Osteoblast (primary cell): ENCODE measurements at regions not wholly inside any gene's neighbourhood (a gene's known extent, or its start where the extent isn't known, plus 50 kb on each side); places are given as distances from the start of the nearest gene placed in this dataset.
A peak's percentile ranks its signal among the peaks of the same experiment; 100 is the strongest.

Experiments
- DNase-seq: peaks from one replicate; pipeline ENCODE4 v3.0.0; 2011; ENCODE audit warnings: low spot score, mixed read lengths; ENCODE audit not compliant: insufficient read length; ENCODE audit errors: missing footprints
- H2AFZ ChIP-seq: 2 replicates; pipeline ENCODE4 v1.6.0; 2011; ENCODE audit warnings: mild to moderate bottlenecking, low read length
- H3K27ac ChIP-seq: 2 replicates; pipeline ENCODE4 v1.5.1; 2011; ENCODE audit warnings: mild to moderate bottlenecking, low read depth, low read length, moderate library complexity
- H3K27me3 ChIP-seq: 2 replicates; pipeline ENCODE4 v1.6.0; 2012; ENCODE audit warnings: mild to moderate bottlenecking, control low read depth, inconsistent platforms, low read length, moderate library complexity; ENCODE audit not compliant: insufficient read depth
- H3K36me3 ChIP-seq: 2 replicates; pipeline ENCODE4 v1.5.1; 2011; ENCODE audit warnings: mild to moderate bottlenecking, low read length, control low read depth, moderate library complexity; ENCODE audit not compliant: insufficient read depth
- H3K4me1 ChIP-seq: 2 replicates; pipeline ENCODE4 v1.5.1; 2011; ENCODE audit warnings: mild to moderate bottlenecking, low read length, control low read depth, moderate library complexity; ENCODE audit not compliant: insufficient read depth
- H3K4me2 ChIP-seq: 2 replicates; pipeline ENCODE4 v1.6.0; 2011; ENCODE audit warnings: mild to moderate bottlenecking, low read length; ENCODE audit not compliant: insufficient read depth
- H3K4me3 ChIP-seq: fragments of 200-600 bp; sonication (generic); 3 replicates; pipeline ENCODE4 v1.5.1; 2012; ENCODE audit warnings: mild to moderate bottlenecking, low read length, inconsistent platforms; ENCODE audit not compliant: insufficient read depth
- H3K79me2 ChIP-seq: 2 replicates; pipeline ENCODE4 v1.6.0; 2012; ENCODE audit warnings: mild to moderate bottlenecking, low read length, control low read depth, inconsistent platforms; ENCODE audit not compliant: insufficient read depth
- H3K9me3 ChIP-seq: 2 replicates; pipeline ENCODE4 v1.5.1; 2011; ENCODE audit warnings: low read depth, low read length, control low read depth
- H4K20me1 ChIP-seq: 2 replicates; pipeline ENCODE4 v1.6.0; 2012; ENCODE audit warnings: mild to moderate bottlenecking, low read length, control low read depth; ENCODE audit not compliant: insufficient read depth
- TF ChIP-seq, protein P1 (sequence below): IDR thresholded peaks from 2 replicates; pipeline ENCODE4 v1.5.1; 2011; ENCODE audit warnings: mild to moderate bottlenecking, low read depth, low read length, moderate library complexity; ENCODE audit errors: extremely low read depth

DNA sequence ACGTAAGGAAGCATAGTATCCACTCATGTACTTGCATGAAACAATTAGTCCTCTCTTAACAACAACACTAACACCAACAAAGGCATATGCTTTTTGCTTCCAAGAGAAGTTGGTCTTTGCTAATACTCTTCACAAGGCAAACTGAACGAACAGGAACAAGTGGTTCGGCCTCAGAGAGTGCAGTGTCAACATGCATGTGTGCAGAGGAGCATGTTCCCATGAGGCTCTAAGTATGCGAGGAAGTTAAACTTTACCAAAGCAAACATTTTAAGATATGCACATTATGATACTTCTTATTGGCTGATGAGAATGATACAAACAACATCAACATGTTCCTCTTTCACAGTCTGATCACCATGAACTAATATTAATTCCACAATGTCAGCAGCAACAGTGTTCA is 285.3 kb upstream of the IRX5 start:
- H3K4me3 ChIP-seq, result no peak overlapping the region
- H3K4me1 ChIP-seq, result peaks cover 4% of the 10 kb centered on the region
- no peak overlapping the region for H2AFZ ChIP-seq
- H3K27ac ChIP-seq, result no peak overlapping the region
- H3K36me3 ChIP-seq, result no peaks in the 10 kb centered on the region
- DNase-seq, result no peak
- TF ChIP-seq, protein P1, sequence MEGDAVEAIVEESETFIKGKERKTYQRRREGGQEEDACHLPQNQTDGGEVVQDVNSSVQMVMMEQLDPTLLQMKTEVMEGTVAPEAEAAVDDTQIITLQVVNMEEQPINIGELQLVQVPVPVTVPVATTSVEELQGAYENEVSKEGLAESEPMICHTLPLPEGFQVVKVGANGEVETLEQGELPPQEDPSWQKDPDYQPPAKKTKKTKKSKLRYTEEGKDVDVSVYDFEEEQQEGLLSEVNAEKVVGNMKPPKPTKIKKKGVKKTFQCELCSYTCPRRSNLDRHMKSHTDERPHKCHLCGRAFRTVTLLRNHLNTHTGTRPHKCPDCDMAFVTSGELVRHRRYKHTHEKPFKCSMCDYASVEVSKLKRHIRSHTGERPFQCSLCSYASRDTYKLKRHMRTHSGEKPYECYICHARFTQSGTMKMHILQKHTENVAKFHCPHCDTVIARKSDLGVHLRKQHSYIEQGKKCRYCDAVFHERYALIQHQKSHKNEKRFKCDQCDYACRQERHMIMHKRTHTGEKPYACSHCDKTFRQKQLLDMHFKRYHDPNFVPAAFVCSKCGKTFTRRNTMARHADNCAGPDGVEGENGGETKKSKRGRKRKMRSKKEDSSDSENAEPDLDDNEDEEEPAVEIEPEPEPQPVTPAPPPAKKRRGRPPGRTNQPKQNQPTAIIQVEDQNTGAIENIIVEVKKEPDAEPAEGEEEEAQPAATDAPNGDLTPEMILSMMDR, result no peak
- H3K79me2 ChIP-seq, result no peaks in the 10 kb centered on the region
- no peaks in the 10 kb centered on the region for H4K20me1 ChIP-seq
- peaks cover 5% of the 10 kb centered on the region for H3K27me3 ChIP-seq
- no peak overlapping the region for H3K4me2 ChIP-seq
- H3K9me3 ChIP-seq, result no peaks in the 10 kb centered on the region

DNA sequence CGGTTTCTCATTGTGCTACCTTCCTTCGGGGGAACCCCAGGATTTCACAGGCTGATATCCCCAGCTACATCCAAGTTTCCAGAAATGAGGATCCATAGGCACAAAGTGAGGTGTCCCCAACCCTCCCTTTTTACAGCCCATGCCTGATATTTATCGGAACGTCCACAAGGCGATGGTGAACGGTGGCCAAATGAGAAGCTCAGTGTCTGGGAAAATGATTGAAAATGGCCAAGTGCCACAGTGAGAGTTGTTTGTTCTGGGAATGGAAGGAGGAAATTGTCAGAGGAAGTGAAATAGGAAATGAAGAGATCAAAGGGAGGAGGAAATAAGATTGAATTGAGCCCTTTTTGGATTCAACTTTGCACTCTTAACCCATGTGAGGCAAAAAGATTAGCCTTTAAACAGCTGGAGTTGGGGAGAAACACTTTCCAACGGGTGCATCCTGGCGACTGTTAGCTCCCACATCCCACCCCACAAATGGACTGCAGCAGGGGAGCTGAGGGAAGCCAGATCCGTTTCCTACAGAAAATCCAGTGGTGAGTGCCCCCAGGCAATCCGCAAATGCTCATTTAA is 294.4 kb upstream of the IRX5 start:
- no peak for DNase-seq

DNA sequence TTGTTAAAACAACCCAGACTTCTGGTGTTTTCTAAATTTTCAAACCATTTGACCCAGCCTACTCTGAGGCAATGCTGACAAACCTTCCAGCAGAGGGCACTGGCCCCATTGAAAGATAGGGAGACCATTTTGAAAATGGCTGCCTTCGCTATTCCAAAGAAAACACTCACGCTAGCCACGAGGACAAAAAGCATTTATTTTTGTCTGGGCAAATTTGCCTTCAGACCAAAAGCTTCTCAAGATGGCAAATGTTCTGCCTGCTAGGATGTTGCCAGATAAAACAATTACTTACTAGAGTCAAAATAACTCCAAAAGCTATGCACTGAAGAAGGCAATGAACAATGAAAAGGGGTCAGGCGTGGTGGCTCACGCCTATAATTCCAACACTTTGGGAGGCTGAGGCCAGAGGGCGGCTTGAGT is 296.7 kb upstream of the IRX5 start:
- Histone ChIP-seq H3K4me3 (no peak overlapping the region), H3K9me3 (no peaks in the 10 kb centered on the region), H3K79me2 (no peaks in the 10 kb centered on the region), H3K27me3 (no peaks in the 10 kb centered on the region), H3K4me1 (peaks cover 24% of the 10 kb centered on the region), H3K4me2 (peak overlapping the region; percentile 69), H3K36me3 (no peaks in the 10 kb centered on the region), H3K27ac (peak overlapping the region; percentile 43), H2AFZ (peak overlapping the region; percentile 82), H4K20me1 (no peaks in the 10 kb centered on the region)
- TF ChIP-seq, protein P1, result peak; percentile 90
- peak; percentile 80 for DNase-seq

More for the DNA sequence above, 294.4 kb upstream of the IRX5 start:
- H3K9me3 ChIP-seq, result no peaks in the 10 kb centered on the region
- H3K27ac ChIP-seq, result no peak overlapping the region
- H3K79me2 ChIP-seq, result no peaks in the 10 kb centered on the region
- peaks cover 16% of the 10 kb centered on the region for H3K4me1 ChIP-seq
- no peak overlapping the region for H2AFZ ChIP-seq
- no peak overlapping the region for H3K4me2 ChIP-seq
- no peaks in the 10 kb centered on the region for H4K20me1 ChIP-seq
- no peaks in the 10 kb centered on the region for H3K36me3 ChIP-seq
- TF ChIP-seq, protein P1, result no peak
- no peaks in the 10 kb centered on the region for H3K27me3 ChIP-seq
- H3K4me3 ChIP-seq, result no peak overlapping the region

DNA sequence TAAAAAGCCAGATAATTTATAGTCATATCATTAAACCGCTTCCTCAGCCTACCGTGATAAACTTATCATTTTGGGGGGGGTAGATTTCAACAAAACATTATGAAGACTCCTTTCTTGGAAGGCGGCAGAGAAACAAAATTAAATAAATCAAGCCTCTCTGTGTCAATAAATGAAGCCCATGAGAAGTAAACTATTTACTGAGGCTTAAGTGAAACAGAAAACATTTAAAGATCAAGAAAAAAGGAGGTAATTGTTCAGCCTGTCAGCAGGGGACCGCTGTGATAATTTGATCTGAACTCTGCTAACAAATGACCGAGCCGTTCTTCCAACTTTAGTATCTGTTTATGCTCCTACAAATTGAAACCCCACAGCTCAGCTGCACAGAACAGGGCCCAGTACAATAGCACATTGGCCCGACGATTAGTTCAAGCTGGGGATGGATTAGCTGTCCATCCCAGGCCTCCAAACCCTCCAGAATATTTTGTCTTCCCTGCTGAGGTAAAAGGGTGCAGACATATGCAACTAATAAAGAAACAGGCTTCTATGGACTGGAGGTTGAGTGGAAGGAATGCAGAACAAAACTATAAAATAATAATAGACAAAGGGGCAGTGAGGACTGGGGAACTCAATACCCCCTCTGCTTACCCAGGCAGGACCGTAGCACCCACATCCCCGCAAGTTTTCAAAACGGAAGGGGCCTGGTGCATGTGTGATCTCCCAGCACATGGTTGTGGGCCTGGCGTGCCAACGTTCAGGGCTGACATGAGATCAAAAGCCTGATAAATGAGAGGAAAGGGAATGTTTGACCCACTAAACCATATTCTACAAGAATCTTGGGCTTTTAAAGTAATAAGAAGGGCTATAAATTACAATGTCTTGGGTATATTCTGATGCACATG is 298.1 kb upstream of the IRX5 start:
- Histone ChIP-seq H3K4me1 (peaks cover 31% of the 10 kb centered on the region), H3K27me3 (no peaks in the 10 kb centered on the region), H2AFZ (peak overlapping the region; percentile 73), H4K20me1 (no peaks in the 10 kb centered on the region), H3K36me3 (no peaks in the 10 kb centered on the region), H3K79me2 (no peaks in the 10 kb centered on the region), H3K9me3 (no peaks in the 10 kb centered on the region), H3K4me3 (no peak overlapping the region), H3K27ac (peak overlapping the region; percentile 96), H3K4me2 (peak overlapping the region; percentile 42)
- no peak for DNase-seq
- TF ChIP-seq, protein P1, result no peak
